ENCODE measurements at regions not wholly inside any gene's neighbourhood (a gene's known extent, or its start where the extent isn't known, plus 50 kb on each side); places are given as distances from the start of the nearest gene placed in this dataset.

DNA sequence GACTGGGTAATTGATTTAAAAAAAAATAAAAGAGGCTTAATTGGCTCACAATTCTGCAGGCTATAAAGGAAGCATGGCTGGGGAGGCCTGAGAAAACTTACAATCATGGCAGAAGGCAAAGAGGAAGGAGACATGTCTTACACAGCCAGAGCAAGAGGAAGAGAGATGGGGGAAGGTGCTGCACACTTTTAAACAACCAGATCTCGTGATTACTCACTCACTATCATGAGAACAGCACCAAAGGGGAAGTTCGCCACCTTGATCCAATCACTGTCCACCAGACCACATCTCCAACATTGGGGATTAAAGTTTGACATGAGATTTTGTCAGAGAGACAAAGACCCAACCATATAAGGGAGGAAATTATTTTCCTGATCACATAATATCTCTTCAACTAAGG lies 138.8 kb upstream of the NR4A3 start:
- TF ChIP-seq, protein P1, sequence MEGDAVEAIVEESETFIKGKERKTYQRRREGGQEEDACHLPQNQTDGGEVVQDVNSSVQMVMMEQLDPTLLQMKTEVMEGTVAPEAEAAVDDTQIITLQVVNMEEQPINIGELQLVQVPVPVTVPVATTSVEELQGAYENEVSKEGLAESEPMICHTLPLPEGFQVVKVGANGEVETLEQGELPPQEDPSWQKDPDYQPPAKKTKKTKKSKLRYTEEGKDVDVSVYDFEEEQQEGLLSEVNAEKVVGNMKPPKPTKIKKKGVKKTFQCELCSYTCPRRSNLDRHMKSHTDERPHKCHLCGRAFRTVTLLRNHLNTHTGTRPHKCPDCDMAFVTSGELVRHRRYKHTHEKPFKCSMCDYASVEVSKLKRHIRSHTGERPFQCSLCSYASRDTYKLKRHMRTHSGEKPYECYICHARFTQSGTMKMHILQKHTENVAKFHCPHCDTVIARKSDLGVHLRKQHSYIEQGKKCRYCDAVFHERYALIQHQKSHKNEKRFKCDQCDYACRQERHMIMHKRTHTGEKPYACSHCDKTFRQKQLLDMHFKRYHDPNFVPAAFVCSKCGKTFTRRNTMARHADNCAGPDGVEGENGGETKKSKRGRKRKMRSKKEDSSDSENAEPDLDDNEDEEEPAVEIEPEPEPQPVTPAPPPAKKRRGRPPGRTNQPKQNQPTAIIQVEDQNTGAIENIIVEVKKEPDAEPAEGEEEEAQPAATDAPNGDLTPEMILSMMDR (IDR thresholded peaks at IDR 0.05), result no peak
- TF ChIP-seq POLR2A (IDR thresholded peaks at IDR 0.05), result no peak
